HepG2 (cell line): ENCODE measurements at regions not wholly inside any gene's neighbourhood (a gene's known extent, or its start where the extent isn't known, plus 50 kb on each side); places are given as distances from the start of the nearest gene placed in this dataset.

Experiments
- ATAC-seq: fragments of 200-7000 bp; cut with Tn5 transposase; 3 replicates; pipeline ENCODE4 v1.9.1; 2020; ENCODE audit warnings: mild to moderate bottlenecking, moderate library complexity
- BruUV-seq: library from RNA; stranded (reverse); fragments of 400-500 nt; replicated peaks from 2 replicates; lab custom pipeline; 2021; lab: Mats Ljungman, UMichigan
- CTCF ChIA-PET: fragments of 300-600 bp; formaldehyde crosslinking; extraction: SDS; loops from one replicate; lab custom pipeline; 2021; ENCODE audit warnings: low total read pairs, inconsistent platforms, low intra/inter-chr PET ratio; lab: Yijun Ruan, JAX
- POLR2A ChIA-PET: fragments of 350-600 bp; sonication (Branson Sonifier 250); formaldehyde crosslinking; loops from one replicate; lab custom pipeline; 2020; ENCODE audit warnings: antibody characterized with exemption, inconsistent platforms; lab: Yijun Ruan, JAX
- DNase-seq: peaks from one replicate; pipeline ENCODE4 v3.0.0-alpha.2; 2015; ENCODE audit warnings: low spot score
- FAIRE-seq: peaks from 3 replicates; lab custom pipeline; 2011; peaks lifted over from hg19 to GRCh38; lab: Jason Lieb, UNC
- H2AFZ ChIP-seq: one replicate; pipeline ENCODE4 v1.6.1; 2011; ENCODE audit warnings: low read length, inconsistent platforms
- H3K27ac ChIP-seq: fragments of 300-600 bp; 3 replicates; pipeline ENCODE4 v1.8.0; 2011; ENCODE audit warnings: mixed run types, mild to moderate bottlenecking, mixed read lengths, low read length, inconsistent platforms; ENCODE audit not compliant: insufficient read depth; ENCODE audit errors: extremely low read length
- H3K27me3 ChIP-seq, 2 experiments: fragments of 200-600 bp in 1 of 2; 2 replicates in 1 of 2; 3 replicates in 1 of 2; pipeline versions ENCODE4 v1.6.0 to v1.8.0; 2011; ENCODE audit warnings: low read length in 2 of 2, mild to moderate bottlenecking in 2 of 2, moderate library complexity in 2 of 2, inconsistent platforms in 1 of 2; ENCODE audit not compliant: insufficient read depth in 2 of 2, control insufficient read depth in 1 of 2
- H3K36me3 ChIP-seq, 2 experiments: fragments of 200-600 bp in 1 of 2; replicated peaks in 1 of 2; 2 replicates in 1 of 2; 3 replicates in 1 of 2; pipeline versions ENCODE4 v1.5.1 to v1.8.0; 2011; ENCODE audit warnings: low read length in 2 of 2, inconsistent platforms in 1 of 2; ENCODE audit not compliant: insufficient read depth in 2 of 2, control insufficient read depth in 1 of 2
- H3K4me1 ChIP-seq: 2 replicates; pipeline ENCODE4 v1.5.1; 2012; ENCODE audit warnings: low read length, inconsistent platforms; ENCODE audit not compliant: insufficient read depth
- H3K4me2 ChIP-seq: 2 replicates; pipeline ENCODE4 v1.6.0; 2011; ENCODE audit warnings: low read depth, low read length, inconsistent platforms
- H3K4me3 ChIP-seq, 3 experiments: fragments of 200-600 bp in 1 of 3; sonication (generic), shearing (Covaris generic) in 1 of 3; replicated peaks in 1 of 3; 2 replicates each; pipeline ENCODE4 v1.5.1; 2011 to 2016; ENCODE audit warnings: low read length in 3 of 3, inconsistent platforms in 2 of 3, low read depth in 2 of 3, mild to moderate bottlenecking in 2 of 3, control low read depth in 1 of 3, mixed read lengths in 1 of 3; ENCODE audit not compliant: insufficient read depth in 1 of 3
- H3K79me2 ChIP-seq: one replicate; pipeline ENCODE4 v1.6.1; 2011; ENCODE audit warnings: low read length, inconsistent platforms; ENCODE audit not compliant: insufficient read depth
- H3K9ac ChIP-seq: 2 replicates; pipeline ENCODE4 v1.6.0; 2011; ENCODE audit warnings: mild to moderate bottlenecking, low read depth, low read length, inconsistent platforms; ENCODE audit not compliant: insufficient read depth
- H3K9me3 ChIP-seq: 2 replicates; pipeline ENCODE4 v1.5.1; 2012; ENCODE audit warnings: mild to moderate bottlenecking, low read length
- H4K20me1 ChIP-seq: 2 replicates; pipeline ENCODE4 v1.6.0; 2011; ENCODE audit warnings: inconsistent platforms, mild to moderate bottlenecking, low read length, moderate library complexity; ENCODE audit not compliant: insufficient read depth
- ASH2L ChIP-seq: fragments of 300-600, 200-600 bp; sonication (generic); IDR thresholded peaks from 2 replicates; pipeline ENCODE4 v1.7.0; 2017; ENCODE audit warnings: low read depth, mild to moderate bottlenecking, moderate library complexity, mixed read lengths, low read length; ENCODE audit not compliant: insufficient read length
- ATF5 ChIP-seq: sonication (generic); formaldehyde crosslinking; IDR thresholded peaks from 2 replicates; pipeline ENCODE4 v1.4.0; 2020; ENCODE audit warnings: mild to moderate bottlenecking, low read depth, missing genetic modification reagents
- GMEB2 ChIP-seq: IDR thresholded peaks from 2 replicates; pipeline ENCODE4 v1.6.1; 2016; ENCODE audit warnings: missing biosample characterization, missing genetic modification reagents, low read depth
- NR0B2 ChIP-seq: sonication (generic); formaldehyde crosslinking; IDR thresholded peaks from 2 replicates; pipeline ENCODE4 v1.4.0; 2020; ENCODE audit warnings: mild to moderate bottlenecking, missing genetic modification reagents
- REXO4 ChIP-seq: sonication (generic); formaldehyde crosslinking; IDR thresholded peaks from 2 replicates; pipeline ENCODE4 v1.8.0; 2022; ENCODE audit warnings: missing genetic modification reagents, mild to moderate bottlenecking, borderline replicate concordance
- TFDP2 ChIP-seq: sonication (generic); formaldehyde crosslinking; IDR thresholded peaks from 2 replicates; pipeline ENCODE4 v1.4.0; 2020; ENCODE audit warnings: missing genetic modification reagents
- THAP8 ChIP-seq: sonication (generic); formaldehyde crosslinking; IDR thresholded peaks from 2 replicates; pipeline ENCODE4 v1.5.1; 2020; ENCODE audit warnings: missing genetic modification reagents, mild to moderate bottlenecking, borderline replicate concordance
- ZNF333 ChIP-seq: sonication (generic); formaldehyde crosslinking; IDR thresholded peaks from 2 replicates; pipeline ENCODE4 v1.4.0; 2020; ENCODE audit warnings: mild to moderate bottlenecking, missing genetic modification reagents, borderline replicate concordance
- ZNF766 ChIP-seq: sonication (generic); formaldehyde crosslinking; IDR thresholded peaks from 2 replicates; pipeline ENCODE4 v1.5.0; 2020; ENCODE audit warnings: missing genetic modification reagents, borderline replicate concordance
- WGBS: methylation state at CpG from one replicate; pipeline ENCODE4 v1.1.6; 2017; ENCODE audit warnings: low lambda C conversion rate; 5-methylcytosine and 5-hydroxymethylcytosine counted together
- in situ Hi-C: cut with HindIII; loops from 2 replicates; pipeline ENCODE4 v1.10.0; 2017; ENCODE audit warnings: low pct_unique_long_range_greater_than_20kb; ENCODE audit not compliant: extremely low pct_ligation_motif_present
- intact Hi-C: fragments of 100-400 bp; cut with micrococcal nuclease; formaldehyde crosslinking; loops from one replicate; pipeline ENCODE4 v1.10.0; 2022; ENCODE audit not compliant: unreplicated experiment

- no peak for ATAC-seq
- no peaks in the 10 kb centered on the region for H3K4me1 ChIP-seq
- POLR2A ChIA-PET, result no interaction called here
- H4K20me1 ChIP-seq, result no peaks in the 10 kb centered on the region
- H3K4me2 ChIP-seq, result no peak overlapping the region
- H3K27me3 ChIP-seq, result no peaks in the 10 kb centered on the region; a peak in 1 of 5 replicates
- H3K4me3 ChIP-seq, result no peak overlapping the region
- no peaks in the 10 kb centered on the region for H3K9me3 ChIP-seq
- CTCF ChIA-PET, result no interaction called here
- BruUV-seq, result no TSS peak
- H3K36me3 ChIP-seq, result no peaks in the 10 kb centered on the region
- DNase-seq, result no peak
- H3K27ac ChIP-seq, result no peak overlapping the region
- intact Hi-C loops, result no loop called here
- H3K79me2 ChIP-seq, result no peaks in the 10 kb centered on the region
- no peak overlapping the region for H2AFZ ChIP-seq
- FAIRE-seq, result no peak
- in situ Hi-C loops, result no loop called here
- no peak overlapping the region for H3K9ac ChIP-seq
- no peak for TF ChIP-seq ZNF766 (CRISPR knock-in tag)
- TF ChIP-seq ATF5 (CRISPR knock-in tag), result no peak
- TF ChIP-seq THAP8 (CRISPR knock-in tag), result no peak
- TF ChIP-seq GMEB2 (CRISPR knock-in tag), result no peak
- WGBS, result 96% methylated on average over 1 of the region's 1 CpG
These were observed 381.6 kb downstream of the GASK1B start for GRCh38 chr4:157791236-157791635.

- POLR2A ChIA-PET, result no interaction called here
- no TSS peak for BruUV-seq
- Histone ChIP-seq H3K36me3 (no peaks in the 10 kb centered on the region), H3K27me3 (no peaks in the 10 kb centered on the region; a peak in 1 of 5 replicates), H4K20me1 (no peaks in the 10 kb centered on the region), H3K9ac (no peak overlapping the region), H3K9me3 (no peaks in the 10 kb centered on the region), H3K4me1 (no peaks in the 10 kb centered on the region), H3K79me2 (no peaks in the 10 kb centered on the region), H3K4me2 (no peak overlapping the region), H2AFZ (no peak overlapping the region), H3K27ac (no peak overlapping the region), H3K4me3 (no peak overlapping the region)
- CTCF ChIA-PET, result no interaction called here
- ATAC-seq, result no peak
- 3% methylated on average over 2 of the region's 2 CpGs for WGBS
- DNase-seq, result no peak
- no peak for FAIRE-seq
- intact Hi-C loops, result no loop called here
- in situ Hi-C loops, result no loop called here
- TF ChIP-seq ZNF333 (CRISPR knock-in tag) (no peak), NR0B2 (CRISPR knock-in tag) (no peak), ASH2L (no peak), REXO4 (no peak), TFDP2 (CRISPR knock-in tag) (no peak)
These were observed 385.2 kb downstream of the GASK1B start for GRCh38 chr4:157787618-157788017.
